ENCODE measurements at regions not wholly inside any gene's neighbourhood (a gene's known extent, or its start where the extent isn't known, plus 50 kb on each side); places are given as distances from the start of the nearest gene placed in this dataset.
A peak's percentile ranks its signal among the peaks of the same experiment; 100 is the strongest.

- Histone ChIP-seq H2AFZ (no peak overlapping the region), H3K4me2 (ENCODE audit: unreplicated experiment) (no peak overlapping the region), H3K36me3 (ENCODE audit: low read depth) (no peaks in the 10 kb centered on the region), H4K20me1 (ENCODE audit: insufficient read depth) (no peaks in the 10 kb centered on the region), H3K79me2 (ENCODE audit: insufficient read depth) (no peaks in the 10 kb centered on the region), H3F3A (ENCODE audit: insufficient read depth) (no peaks in the 10 kb centered on the region), H3K27ac (no peak overlapping the region), H3K9ac (no peak overlapping the region), H3K4me3 (no peak overlapping the region), H3K9me2 (ENCODE audit: insufficient read depth) (no peaks in the 10 kb centered on the region), H3K4me1 (ENCODE audit: insufficient read depth) (peaks cover 11% of the 10 kb centered on the region), H3K9me3 (ENCODE audit: low read depth) (no peaks in the 10 kb centered on the region), H3K27me3 (replicated peaks; ENCODE audit: insufficient read depth) (no peaks in the 10 kb centered on the region)
- peak; percentile 58 for DNase-seq
- TF ChIP-seq EZH2phosphoT487 (IDR thresholded peaks at IDR 0.05; ENCODE audit: insufficient read depth, low read depth) (no peak), EZH2 (IDR thresholded peaks at IDR 0.05; ENCODE audit: insufficient read depth, poor library complexity, severe bottlenecking) (no peak)
- in situ Hi-C loops (cut with MboI), result no loop called here
- WGBS, 2 experiments (ENCODE audit: low coverage in 1 of 2, low lambda C conversion rate in 2 of 2, missing lambda C conversion rate in 2 of 2), result 91 to 97% methylated on average over 2 of the region's 2 CpGs
Observed at GRCh38 chr20:52457826-52458225, 266.2 kb upstream of the ZFP64 start.

GRCh38 chr20:52454660-52455059 is 263.1 kb upstream of the ZFP64 start:
- 35 to 51% methylated on average over 2 of the region's 2 CpGs for WGBS, 2 experiments (ENCODE audit: low coverage in 1 of 2, low lambda C conversion rate in 2 of 2, missing lambda C conversion rate in 2 of 2)
- H3K36me3 ChIP-seq (ENCODE audit: low read depth), result no peaks in the 10 kb centered on the region
- no peak overlapping the region for H3K4me3 ChIP-seq
- no peaks in the 10 kb centered on the region for H4K20me1 ChIP-seq (ENCODE audit: insufficient read depth)
- H2AFZ ChIP-seq, result 0 out of 2 replicates have a peak overlapping the region, but pooled peaks have one; percentile 5
- H3K27me3 ChIP-seq (replicated peaks; ENCODE audit: insufficient read depth), result no peaks in the 10 kb centered on the region
- peak overlapping the region; percentile 19 for H3K4me2 ChIP-seq (ENCODE audit: unreplicated experiment)
- H3K9ac ChIP-seq, result no peak overlapping the region
- H3K9me3 ChIP-seq (ENCODE audit: low read depth), result no peaks in the 10 kb centered on the region
- no peaks in the 10 kb centered on the region for H3K9me2 ChIP-seq (ENCODE audit: insufficient read depth)
- peak; percentile 40 for DNase-seq
- no peaks in the 10 kb centered on the region for H3K79me2 ChIP-seq (ENCODE audit: insufficient read depth)
- in situ Hi-C loops (cut with MboI), result no loop called here
- H3F3A ChIP-seq (ENCODE audit: insufficient read depth), result no peaks in the 10 kb centered on the region
- no peak for TF ChIP-seq EZH2phosphoT487 (IDR thresholded peaks at IDR 0.05; ENCODE audit: insufficient read depth, low read depth)
- TF ChIP-seq EZH2 (IDR thresholded peaks at IDR 0.05; ENCODE audit: insufficient read depth, poor library complexity, severe bottlenecking), result no peak
- peaks cover 11% of the 10 kb centered on the region for H3K4me1 ChIP-seq (ENCODE audit: insufficient read depth)
- 0 out of 2 replicates have a peak overlapping the region, but pooled peaks have one; percentile 22 for H3K27ac ChIP-seq

- Histone ChIP-seq H3K4me3 (no peak overlapping the region), H2AFZ (no peak overlapping the region), H3K4me2 (ENCODE audit: unreplicated experiment) (no peak overlapping the region), H3K79me2 (ENCODE audit: insufficient read depth) (no peaks in the 10 kb centered on the region), H3K9me3 (ENCODE audit: low read depth) (no peaks in the 10 kb centered on the region), H4K20me1 (ENCODE audit: insufficient read depth) (no peaks in the 10 kb centered on the region), H3K27ac (no peak overlapping the region), H3K4me1 (ENCODE audit: insufficient read depth) (0 out of 2 replicates have a peak, but pooled peaks cover 4% of the 10 kb centered on the region), H3K27me3 (replicated peaks; ENCODE audit: insufficient read depth) (no peaks in the 10 kb centered on the region), H3K9ac (no peak overlapping the region), H3K36me3 (ENCODE audit: low read depth) (no peaks in the 10 kb centered on the region), H3K9me2 (ENCODE audit: insufficient read depth) (no peaks in the 10 kb centered on the region), H3F3A (ENCODE audit: insufficient read depth) (no peaks in the 10 kb centered on the region)
- TF ChIP-seq EZH2phosphoT487 (IDR thresholded peaks at IDR 0.05; ENCODE audit: insufficient read depth, low read depth), result no peak
- TF ChIP-seq EZH2 (IDR thresholded peaks at IDR 0.05; ENCODE audit: insufficient read depth, poor library complexity, severe bottlenecking), result no peak
- DNase-seq, result no peak
- WGBS, 2 experiments (ENCODE audit: low coverage in 1 of 2, low lambda C conversion rate in 2 of 2, missing lambda C conversion rate in 2 of 2), result 69 to 71% methylated on average over 7 of the region's 7 CpGs
- in situ Hi-C loops (cut with MboI), result no loop called here
Observed at GRCh38 chr20:52448513-52449232, 257.1 kb upstream of the ZFP64 start.

GRCh38 chr20:52447225-52447551 is 255.6 kb upstream of the ZFP64 start:
- Histone ChIP-seq H3K27ac (no peak overlapping the region), H3K27me3 (replicated peaks; ENCODE audit: insufficient read depth) (no peaks in the 10 kb centered on the region), H3K4me1 (ENCODE audit: insufficient read depth) (0 out of 2 replicates have a peak, but pooled peaks cover 4% of the 10 kb centered on the region), H3K79me2 (ENCODE audit: insufficient read depth) (no peaks in the 10 kb centered on the region), H3F3A (ENCODE audit: insufficient read depth) (no peaks in the 10 kb centered on the region), H3K4me3 (no peak overlapping the region), H3K4me2 (ENCODE audit: unreplicated experiment) (no peak overlapping the region), H3K9me2 (ENCODE audit: insufficient read depth) (no peaks in the 10 kb centered on the region), H2AFZ (no peak overlapping the region), H3K9me3 (ENCODE audit: low read depth) (no peaks in the 10 kb centered on the region), H3K9ac (no peak overlapping the region), H3K36me3 (ENCODE audit: low read depth) (no peaks in the 10 kb centered on the region), H4K20me1 (ENCODE audit: insufficient read depth) (no peaks in the 10 kb centered on the region)
- DNase-seq, result no peak
- in situ Hi-C loops (cut with MboI), result no loop called here
- TF ChIP-seq EZH2phosphoT487 (IDR thresholded peaks at IDR 0.05; ENCODE audit: insufficient read depth, low read depth), result no peak
- no peak for TF ChIP-seq EZH2 (IDR thresholded peaks at IDR 0.05; ENCODE audit: insufficient read depth, poor library complexity, severe bottlenecking)
- WGBS, 2 experiments (ENCODE audit: low coverage in 1 of 2, low lambda C conversion rate in 2 of 2, missing lambda C conversion rate in 2 of 2), result 87 to 91% methylated on average over 1 of the region's 1 CpG
